Endodermal cell (in vitro differentiated cells): ENCODE measurements at regions not wholly inside any gene's neighbourhood (a gene's known extent, or its start where the extent isn't known, plus 50 kb on each side); places are given as distances from the start of the nearest gene placed in this dataset.
A peak's percentile ranks its signal among the peaks of the same experiment; 100 is the strongest.

Experiments
- DNase-seq: peaks from one replicate; pipeline ENCODE4 v3.0.0-alpha.2; 2017
- H3K27ac ChIP-seq: 2 replicates; pipeline ENCODE4 v1.5.1; 2013; ENCODE audit warnings: mild to moderate bottlenecking, low read depth, low read length, moderate library complexity
- H3K27me3 ChIP-seq: 2 replicates; pipeline ENCODE4 v1.6.1; 2013; ENCODE audit warnings: mild to moderate bottlenecking, low read length, moderate library complexity; ENCODE audit not compliant: insufficient read depth, control insufficient read depth, poor library complexity, severe bottlenecking
- H3K36me3 ChIP-seq: 2 replicates; pipeline ENCODE4 v1.7.0; 2013; ENCODE audit warnings: mild to moderate bottlenecking, low read length, moderate library complexity; ENCODE audit not compliant: control insufficient read depth, insufficient read depth
- H3K4me1 ChIP-seq: one replicate; pipeline ENCODE4 v1.7.0; 2013; ENCODE audit warnings: low read length; ENCODE audit not compliant: control insufficient read depth, insufficient read depth
- H3K4me3 ChIP-seq: 2 replicates; pipeline ENCODE4 v1.5.1; 2013; ENCODE audit warnings: mild to moderate bottlenecking, low read length, moderate library complexity
- H3K9ac ChIP-seq: 2 replicates; pipeline ENCODE4 v1.6.1; 2013; ENCODE audit warnings: mild to moderate bottlenecking, low read length, moderate library complexity; ENCODE audit not compliant: poor library complexity, severe bottlenecking; ENCODE audit errors: extremely low read depth
- H3K9me3 ChIP-seq: 2 replicates; pipeline ENCODE4 v1.6.1; 2013; ENCODE audit warnings: mild to moderate bottlenecking, low read length, moderate library complexity; ENCODE audit not compliant: control insufficient read depth
- H3K27ac Mint-ChIP-seq: 2 replicates; pipeline ENCODE4 v1.8.0; 2020; ENCODE audit warnings: mixed read lengths
- H3K27me3 Mint-ChIP-seq: 2 replicates; pipeline ENCODE4 v1.8.0; 2021; ENCODE audit warnings: mild to moderate bottlenecking, mixed read lengths; ENCODE audit not compliant: insufficient read depth
- H3K36me3 Mint-ChIP-seq: 2 replicates; pipeline ENCODE4 v1.8.0; 2020; ENCODE audit warnings: low read depth, mixed read lengths
- H3K4me1 Mint-ChIP-seq: 2 replicates; pipeline ENCODE4 v1.8.0; 2020; ENCODE audit warnings: mixed read lengths
- H3K4me3 Mint-ChIP-seq: 2 replicates; pipeline ENCODE4 v1.8.0; 2020; ENCODE audit warnings: mild to moderate bottlenecking, moderate library complexity, mixed read lengths
- H3K9me3 Mint-ChIP-seq: 2 replicates; pipeline ENCODE4 v1.8.0; 2020; ENCODE audit warnings: mild to moderate bottlenecking, mixed read lengths
- WGBS, 2 experiments: methylation state at CpG; one replicate each; pipeline versions ENCODE4 v1.1.5 to v1.1.7; 2013; ENCODE audit warnings: missing lambda C conversion rate in 2 of 2, mixed read lengths in 1 of 2; ENCODE audit not compliant: insufficient coverage in 1 of 2, insufficient read length in 1 of 2; 5-methylcytosine and 5-hydroxymethylcytosine counted together
- TF ChIP-seq, protein P1 (sequence below): fragments of 200-600 bp; sonication (generic); conservative IDR thresholded peaks from 2 replicates; pipeline ENCODE4 v1.5.0; 2021; ENCODE audit warnings: antibody characterized with exemption, mild to moderate bottlenecking

DNA sequence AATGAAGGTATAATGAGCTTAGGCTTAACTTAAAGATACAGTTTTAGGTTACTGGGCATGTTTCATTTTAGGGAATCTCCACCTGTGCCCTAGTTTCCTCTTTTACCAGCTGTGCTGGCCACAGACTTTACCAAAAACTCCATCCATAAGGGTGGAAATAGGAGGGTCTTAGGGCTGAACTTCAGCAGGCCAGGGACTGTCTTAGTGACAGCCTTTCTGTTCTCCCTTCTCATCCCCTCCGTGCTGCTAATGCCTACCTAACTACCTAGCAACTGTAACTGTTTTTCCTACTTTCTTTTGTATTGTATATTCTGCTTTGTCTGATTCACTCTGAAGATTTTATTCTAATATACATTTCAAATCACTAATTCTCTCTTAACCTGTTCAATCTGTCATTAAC lies 1375.3 kb downstream of the PCDH18 start:
- H3K36me3 Mint-ChIP-seq = no peaks in the 10 kb centered on the region
- no peak overlapping the region for H3K27ac Mint-ChIP-seq
- H3K4me3 Mint-ChIP-seq = no peak overlapping the region
- H3K27me3 Mint-ChIP-seq = no peaks in the 10 kb centered on the region
- TF ChIP-seq, protein P1, sequence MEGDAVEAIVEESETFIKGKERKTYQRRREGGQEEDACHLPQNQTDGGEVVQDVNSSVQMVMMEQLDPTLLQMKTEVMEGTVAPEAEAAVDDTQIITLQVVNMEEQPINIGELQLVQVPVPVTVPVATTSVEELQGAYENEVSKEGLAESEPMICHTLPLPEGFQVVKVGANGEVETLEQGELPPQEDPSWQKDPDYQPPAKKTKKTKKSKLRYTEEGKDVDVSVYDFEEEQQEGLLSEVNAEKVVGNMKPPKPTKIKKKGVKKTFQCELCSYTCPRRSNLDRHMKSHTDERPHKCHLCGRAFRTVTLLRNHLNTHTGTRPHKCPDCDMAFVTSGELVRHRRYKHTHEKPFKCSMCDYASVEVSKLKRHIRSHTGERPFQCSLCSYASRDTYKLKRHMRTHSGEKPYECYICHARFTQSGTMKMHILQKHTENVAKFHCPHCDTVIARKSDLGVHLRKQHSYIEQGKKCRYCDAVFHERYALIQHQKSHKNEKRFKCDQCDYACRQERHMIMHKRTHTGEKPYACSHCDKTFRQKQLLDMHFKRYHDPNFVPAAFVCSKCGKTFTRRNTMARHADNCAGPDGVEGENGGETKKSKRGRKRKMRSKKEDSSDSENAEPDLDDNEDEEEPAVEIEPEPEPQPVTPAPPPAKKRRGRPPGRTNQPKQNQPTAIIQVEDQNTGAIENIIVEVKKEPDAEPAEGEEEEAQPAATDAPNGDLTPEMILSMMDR = no peak
- no peaks in the 10 kb centered on the region for H3K4me1 ChIP-seq
- H3K27me3 ChIP-seq = no peaks in the 10 kb centered on the region
- H3K9me3 ChIP-seq = peaks cover 5% of the 10 kb centered on the region
- 60 to 100% methylated on average over 1 of the region's 1 CpG for WGBS, 2 experiments
- H3K36me3 ChIP-seq = no peaks in the 10 kb centered on the region
- no peak overlapping the region for H3K27ac ChIP-seq
- peaks cover 8% of the 10 kb centered on the region for H3K9me3 Mint-ChIP-seq
- no peak overlapping the region for H3K4me3 ChIP-seq
- no peak for DNase-seq
- peaks cover 20% of the 10 kb centered on the region for H3K4me1 Mint-ChIP-seq
- H3K9ac ChIP-seq = no peak overlapping the region

DNA sequence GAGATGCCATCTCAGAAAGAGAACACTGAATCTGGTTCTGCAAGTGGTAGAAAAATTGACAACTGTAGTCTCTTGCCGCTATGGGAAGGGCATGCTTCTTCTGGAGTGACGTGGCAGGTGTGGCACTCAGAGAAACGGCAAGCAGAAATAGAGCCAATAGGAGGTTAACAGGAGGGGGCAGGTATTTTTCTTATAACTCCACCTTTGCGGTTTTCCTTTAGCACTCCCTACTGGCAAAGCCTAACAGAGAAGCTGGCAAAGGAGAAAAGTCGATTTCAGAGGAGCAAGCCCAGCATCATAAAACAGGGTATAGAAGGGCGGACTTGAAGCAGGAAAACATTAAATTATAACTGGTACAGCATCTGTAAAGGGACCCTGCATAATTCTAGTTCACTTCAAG lies 1382.2 kb downstream of the PCDH18 start:
- Mint-ChIP-seq H3K4me3 (no peak overlapping the region), H3K27ac (no peak overlapping the region), H3K4me1 (peaks cover 1% of the 10 kb centered on the region), H3K36me3 (no peaks in the 10 kb centered on the region), H3K9me3 (peaks cover 20% of the 10 kb centered on the region), H3K27me3 (no peaks in the 10 kb centered on the region)
- no peak overlapping the region for H3K27ac ChIP-seq
- 89 to 93% methylated on average over 3 to 6 of the region's 6 CpGs for WGBS, 2 experiments
- H3K4me1 ChIP-seq = no peaks in the 10 kb centered on the region
- no peak overlapping the region for H3K9ac ChIP-seq
- TF ChIP-seq, protein P1 = peak; percentile 32
- peak; percentile 48 for DNase-seq
- no peaks in the 10 kb centered on the region for H3K36me3 ChIP-seq
- peaks cover 16% of the 10 kb centered on the region for H3K9me3 ChIP-seq
- no peak overlapping the region for H3K4me3 ChIP-seq
- no peaks in the 10 kb centered on the region for H3K27me3 ChIP-seq

DNA sequence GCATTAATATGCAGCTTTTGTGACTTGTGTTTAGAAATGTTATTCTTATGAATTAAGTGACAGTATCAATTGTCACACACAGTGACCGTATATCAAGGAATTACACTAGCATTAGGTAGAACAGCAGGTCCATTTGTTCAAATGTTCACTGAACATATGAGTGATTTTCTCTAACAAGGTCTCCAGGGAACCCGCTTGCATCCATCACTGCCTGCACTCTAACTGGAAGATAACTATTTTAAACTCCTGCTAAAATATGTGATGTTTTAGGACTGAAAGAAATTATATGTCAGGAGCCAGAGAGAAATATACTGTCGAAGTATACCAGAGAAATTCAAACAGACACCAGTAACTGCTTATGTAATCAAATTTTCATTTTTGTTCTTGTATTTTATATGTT lies 1395.7 kb downstream of the PCDH18 start:
- H3K27ac Mint-ChIP-seq = no peak overlapping the region
- H3K36me3 ChIP-seq = no peaks in the 10 kb centered on the region
- TF ChIP-seq, protein P1 = no peak
- H3K4me3 Mint-ChIP-seq = no peak overlapping the region
- no peaks in the 10 kb centered on the region for H3K9me3 ChIP-seq
- WGBS, 2 experiments = 93 to 100% methylated on average over 1 to 3 of the region's 3 CpGs
- no peak overlapping the region for H3K27ac ChIP-seq
- no peak overlapping the region for H3K4me3 ChIP-seq
- no peaks in the 10 kb centered on the region for H3K27me3 Mint-ChIP-seq
- no peaks in the 10 kb centered on the region for H3K9me3 Mint-ChIP-seq
- no peak for DNase-seq
- no peaks in the 10 kb centered on the region for H3K4me1 Mint-ChIP-seq
- H3K27me3 ChIP-seq = no peaks in the 10 kb centered on the region
- no peak overlapping the region for H3K9ac ChIP-seq
- H3K4me1 ChIP-seq = no peaks in the 10 kb centered on the region
- H3K36me3 Mint-ChIP-seq = no peaks in the 10 kb centered on the region
